Endodermal cell (in vitro differentiated cells): ENCODE measurements at regions not wholly inside any gene's neighbourhood (a gene's known extent, or its start where the extent isn't known, plus 50 kb on each side); places are given as distances from the start of the nearest gene placed in this dataset.
"Not testable (repeated sequence)": the region's sequence is repeated elsewhere in the genome, so short reads cannot be mapped to it uniquely, and the experiment has no call there.

Source experiments
- DNase-seq: peaks from one replicate; pipeline ENCODE4 v3.0.0-alpha.2; 2017
- H3K27ac ChIP-seq: 2 replicates; pipeline ENCODE4 v1.5.1; 2013; ENCODE audit warnings: mild to moderate bottlenecking, low read depth, low read length, moderate library complexity
- H3K27me3 ChIP-seq: 2 replicates; pipeline ENCODE4 v1.6.1; 2013; ENCODE audit warnings: mild to moderate bottlenecking, low read length, moderate library complexity; ENCODE audit not compliant: insufficient read depth, control insufficient read depth, poor library complexity, severe bottlenecking
- H3K36me3 ChIP-seq: 2 replicates; pipeline ENCODE4 v1.7.0; 2013; ENCODE audit warnings: mild to moderate bottlenecking, low read length, moderate library complexity; ENCODE audit not compliant: control insufficient read depth, insufficient read depth
- H3K4me1 ChIP-seq: one replicate; pipeline ENCODE4 v1.7.0; 2013; ENCODE audit warnings: low read length; ENCODE audit not compliant: control insufficient read depth, insufficient read depth
- H3K4me3 ChIP-seq: 2 replicates; pipeline ENCODE4 v1.5.1; 2013; ENCODE audit warnings: mild to moderate bottlenecking, low read length, moderate library complexity
- H3K9ac ChIP-seq: 2 replicates; pipeline ENCODE4 v1.6.1; 2013; ENCODE audit warnings: mild to moderate bottlenecking, low read length, moderate library complexity; ENCODE audit not compliant: poor library complexity, severe bottlenecking; ENCODE audit errors: extremely low read depth
- H3K9me3 ChIP-seq: 2 replicates; pipeline ENCODE4 v1.6.1; 2013; ENCODE audit warnings: mild to moderate bottlenecking, low read length, moderate library complexity; ENCODE audit not compliant: control insufficient read depth
- H3K27ac Mint-ChIP-seq: 2 replicates; pipeline ENCODE4 v1.8.0; 2020; ENCODE audit warnings: mixed read lengths
- H3K27me3 Mint-ChIP-seq: 2 replicates; pipeline ENCODE4 v1.8.0; 2021; ENCODE audit warnings: mild to moderate bottlenecking, mixed read lengths; ENCODE audit not compliant: insufficient read depth
- H3K36me3 Mint-ChIP-seq: 2 replicates; pipeline ENCODE4 v1.8.0; 2020; ENCODE audit warnings: low read depth, mixed read lengths
- H3K4me1 Mint-ChIP-seq: 2 replicates; pipeline ENCODE4 v1.8.0; 2020; ENCODE audit warnings: mixed read lengths
- H3K4me3 Mint-ChIP-seq: 2 replicates; pipeline ENCODE4 v1.8.0; 2020; ENCODE audit warnings: mild to moderate bottlenecking, moderate library complexity, mixed read lengths
- H3K9me3 Mint-ChIP-seq: 2 replicates; pipeline ENCODE4 v1.8.0; 2020; ENCODE audit warnings: mild to moderate bottlenecking, mixed read lengths
- CTCF ChIP-seq: fragments of 200-600 bp; sonication (generic); conservative IDR thresholded peaks from 2 replicates; pipeline ENCODE4 v1.5.0; 2021; ENCODE audit warnings: antibody characterized with exemption, mild to moderate bottlenecking
- WGBS, 2 experiments: methylation state at CpG; one replicate each; pipeline versions ENCODE4 v1.1.5 to v1.1.7; 2013; ENCODE audit warnings: missing lambda C conversion rate in 2 of 2, mixed read lengths in 1 of 2; ENCODE audit not compliant: insufficient coverage in 1 of 2, insufficient read length in 1 of 2; 5-methylcytosine and 5-hydroxymethylcytosine counted together

GRCh38 chr3:167032267-167032876, 347.7 kb downstream of the ZBBX start:
- 35 to 53% methylated on average over 2 to 4 of the region's 5 CpGs for WGBS, 2 experiments
- Histone ChIP-seq H3K9me3 (no peaks in the 10 kb centered on the region), H3K4me1 (no peaks in the 10 kb centered on the region), H3K27me3 (no peaks in the 10 kb centered on the region), H3K4me3 (no peak overlapping the region), H3K36me3 (no peaks in the 10 kb centered on the region), H3K27ac (no peak overlapping the region), H3K9ac (no peak overlapping the region)
- H3K36me3 Mint-ChIP-seq: no peaks in the 10 kb centered on the region
- H3K4me1 Mint-ChIP-seq: peaks cover 2% of the 10 kb centered on the region
- no peaks in the 10 kb centered on the region for H3K27me3 Mint-ChIP-seq
- H3K4me3 Mint-ChIP-seq: no peak overlapping the region
- peak; percentile 82 for TF ChIP-seq CTCF
- H3K27ac Mint-ChIP-seq: no peak overlapping the region
- no peaks in the 10 kb centered on the region for H3K9me3 Mint-ChIP-seq
- DNase-seq: no peak

GRCh38 chr3:167031364-167032049, 348.6 kb downstream of the ZBBX start:
- H3K4me1 ChIP-seq: no peaks in the 10 kb centered on the region
- WGBS, 2 experiments: 84 to 85% methylated on average over 6 to 11 of the region's 12 CpGs
- DNase-seq: no peak
- H3K36me3 Mint-ChIP-seq: no peaks in the 10 kb centered on the region
- no peaks in the 10 kb centered on the region for H3K27me3 Mint-ChIP-seq
- H3K4me3 ChIP-seq: no peak overlapping the region
- TF ChIP-seq CTCF: no peak
- peaks cover 2% of the 10 kb centered on the region for H3K4me1 Mint-ChIP-seq
- H3K9ac ChIP-seq: no peak overlapping the region
- no peaks in the 10 kb centered on the region for H3K9me3 ChIP-seq
- no peak overlapping the region for H3K4me3 Mint-ChIP-seq
- no peaks in the 10 kb centered on the region for H3K9me3 Mint-ChIP-seq
- H3K36me3 ChIP-seq: no peaks in the 10 kb centered on the region
- H3K27ac ChIP-seq: no peak overlapping the region
- H3K27me3 ChIP-seq: no peaks in the 10 kb centered on the region
- no peak overlapping the region for H3K27ac Mint-ChIP-seq

GRCh38 chr3:167030082-167030725, 349.9 kb downstream of the ZBBX start:
- no peak overlapping the region for H3K4me3 Mint-ChIP-seq
- H3K36me3 Mint-ChIP-seq: no peaks in the 10 kb centered on the region
- Histone ChIP-seq H3K27me3 (no peaks in the 10 kb centered on the region), H3K4me3 (no peak overlapping the region), H3K27ac (no peak overlapping the region), H3K9ac (no peak overlapping the region), H3K4me1 (no peaks in the 10 kb centered on the region), H3K36me3 (no peaks in the 10 kb centered on the region), H3K9me3 (no peaks in the 10 kb centered on the region)
- H3K4me1 Mint-ChIP-seq: peaks cover 2% of the 10 kb centered on the region
- no peak overlapping the region for H3K27ac Mint-ChIP-seq
- H3K27me3 Mint-ChIP-seq: no peaks in the 10 kb centered on the region
- DNase-seq: no peak
- 89% methylated on average over 3 of the region's 4 CpGs; no CpG with 5 or more reads in 1 of the 2 experiments for WGBS, 2 experiments
- TF ChIP-seq CTCF: no peak
- H3K9me3 Mint-ChIP-seq: no peaks in the 10 kb centered on the region

- H3K36me3 ChIP-seq, H3K4me3 ChIP-seq, H3K4me1 Mint-ChIP-seq, H3K27me3 ChIP-seq, H3K27ac Mint-ChIP-seq, H3K27ac ChIP-seq, H3K4me1 ChIP-seq, H3K36me3 Mint-ChIP-seq, H3K27me3 Mint-ChIP-seq, DNase-seq, H3K9ac ChIP-seq, H3K4me3 Mint-ChIP-seq: not testable (repeated sequence)
- peaks cover 20% of the 10 kb centered on the region for H3K9me3 ChIP-seq
- peaks cover 17% of the 10 kb centered on the region for H3K9me3 Mint-ChIP-seq
- 81% methylated on average over 1 of the region's 2 CpGs; no CpG with 5 or more reads in 1 of the 2 experiments for WGBS, 2 experiments
Measured at GRCh38 chr3:167019503-167019902, 360.6 kb downstream of the ZBBX start.

GRCh38 chr3:167018591-167019111, 361.4 kb downstream of the ZBBX start:
- not testable (repeated sequence) for H3K27ac Mint-ChIP-seq, H3K36me3 Mint-ChIP-seq
- WGBS, 2 experiments: 91% methylated on average over 34 of the region's 34 CpGs; no CpG with 5 or more reads in 1 of the 2 experiments

More at GRCh38 chr3:167018591-167019111, 361.4 kb downstream of the ZBBX start:
- H3K27ac ChIP-seq, H3K27me3 ChIP-seq, DNase-seq, H3K4me1 ChIP-seq, H3K27me3 Mint-ChIP-seq, H3K4me1 Mint-ChIP-seq, H3K9ac ChIP-seq, H3K36me3 ChIP-seq, H3K4me3 ChIP-seq, H3K4me3 Mint-ChIP-seq: not testable (repeated sequence)
- H3K9me3 Mint-ChIP-seq: peaks cover 17% of the 10 kb centered on the region
- peaks cover 20% of the 10 kb centered on the region for H3K9me3 ChIP-seq
